ENCODE measurements at regions not wholly inside any gene's neighbourhood (a gene's known extent, or its start where the extent isn't known, plus 50 kb on each side); places are given as distances from the start of the nearest gene placed in this dataset.

- in situ Hi-C loops (cut with MboI; ENCODE audit: low sequenced_read_pairs), result no loop called here
These were observed 236.9 kb downstream of the NSG2 start for GRCh38 chr5:174282391-174282790.

GRCh38 chr5:174283211-174284005 is 237.9 kb downstream of the NSG2 start:
- in situ Hi-C loops (cut with MboI; ENCODE audit: low sequenced_read_pairs), result no loop called here

- in situ Hi-C loops (cut with MboI; ENCODE audit: low sequenced_read_pairs), result no loop called here
These were observed 239.4 kb downstream of the NSG2 start for GRCh38 chr5:174284873-174285272.

- in situ Hi-C loops (cut with MboI; ENCODE audit: low sequenced_read_pairs), result no loop called here
These were observed 242.3 kb downstream of the NSG2 start for GRCh38 chr5:174287761-174288160.

- in situ Hi-C loops (cut with MboI; ENCODE audit: low sequenced_read_pairs), result no loop called here
These were observed 242.9 kb downstream of the NSG2 start for GRCh38 chr5:174288439-174288838.

- in situ Hi-C loops (cut with MboI; ENCODE audit: low sequenced_read_pairs), result no loop called here
These were observed 245.7 kb downstream of the NSG2 start for GRCh38 chr5:174291162-174291561.

GRCh38 chr5:174292348-174292747 is 246.8 kb downstream of the NSG2 start:
- in situ Hi-C loops (cut with MboI; ENCODE audit: low sequenced_read_pairs), result no loop called here

GRCh38 chr5:174293006-174293405 is 247.5 kb downstream of the NSG2 start:
- in situ Hi-C loops (cut with MboI; ENCODE audit: low sequenced_read_pairs), result no loop called here

- in situ Hi-C loops (cut with MboI; ENCODE audit: low sequenced_read_pairs), result no loop called here
These were observed 248.0 kb downstream of the NSG2 start for GRCh38 chr5:174293481-174293880.

- in situ Hi-C loops (cut with MboI; ENCODE audit: low sequenced_read_pairs), result no loop called here
These were observed 249.6 kb downstream of the NSG2 start for GRCh38 chr5:174294891-174295620.

- in situ Hi-C loops (cut with MboI; ENCODE audit: low sequenced_read_pairs), result no loop called here
These were observed 250.4 kb downstream of the NSG2 start for GRCh38 chr5:174295702-174296436.

GRCh38 chr5:174300118-174300940 is 254.8 kb downstream of the NSG2 start:
- in situ Hi-C loops (cut with MboI; ENCODE audit: low sequenced_read_pairs), result loop anchor here (25.0 kb wide), 1 partner anchor 688 kb away; the partner anchor contains the start of gene BOD1

GRCh38 chr5:174300941-174301761 is 255.6 kb downstream of the NSG2 start:
- in situ Hi-C loops (cut with MboI; ENCODE audit: low sequenced_read_pairs), result loop anchor here (25.0 kb wide), 1 partner anchor 689 kb away; the partner anchor contains the start of gene BOD1

- in situ Hi-C loops (cut with MboI; ENCODE audit: low sequenced_read_pairs), result loop anchor here (25.0 kb wide), 1 partner anchor 690 kb away; the partner anchor contains the start of gene BOD1
These were observed 256.5 kb downstream of the NSG2 start for GRCh38 chr5:174301848-174302625.

GRCh38 chr5:174303035-174303434 is 257.5 kb downstream of the NSG2 start:
- in situ Hi-C loops (cut with MboI; ENCODE audit: low sequenced_read_pairs), result loop anchor here (25.0 kb wide), 1 partner anchor 691 kb away; the partner anchor contains the start of gene BOD1

GRCh38 chr5:174303437-174304045 is 258.0 kb downstream of the NSG2 start:
- in situ Hi-C loops (cut with MboI; ENCODE audit: low sequenced_read_pairs), result loop anchor here (25.0 kb wide), 1 partner anchor 691 kb away; the partner anchor contains the start of gene BOD1

- in situ Hi-C loops (cut with MboI; ENCODE audit: low sequenced_read_pairs), result loop anchor here (25.0 kb wide), 1 partner anchor 693 kb away; the partner anchor contains the start of gene BOD1
These were observed 259.8 kb downstream of the NSG2 start for GRCh38 chr5:174305241-174305681.

All from HL-60/S4 treated with phorbol 12-myristate 13-acetate at 8.2 ng/mL for 4 days and 3 days (cell line).